ENCODE measurements at regions not wholly inside any gene's neighbourhood (a gene's known extent, or its start where the extent isn't known, plus 50 kb on each side); places are given as distances from the start of the nearest gene placed in this dataset.
"Not testable (repeated sequence)": the region's sequence is repeated elsewhere in the genome, so short reads cannot be mapped to it uniquely, and the experiment has no call there.

DNA sequence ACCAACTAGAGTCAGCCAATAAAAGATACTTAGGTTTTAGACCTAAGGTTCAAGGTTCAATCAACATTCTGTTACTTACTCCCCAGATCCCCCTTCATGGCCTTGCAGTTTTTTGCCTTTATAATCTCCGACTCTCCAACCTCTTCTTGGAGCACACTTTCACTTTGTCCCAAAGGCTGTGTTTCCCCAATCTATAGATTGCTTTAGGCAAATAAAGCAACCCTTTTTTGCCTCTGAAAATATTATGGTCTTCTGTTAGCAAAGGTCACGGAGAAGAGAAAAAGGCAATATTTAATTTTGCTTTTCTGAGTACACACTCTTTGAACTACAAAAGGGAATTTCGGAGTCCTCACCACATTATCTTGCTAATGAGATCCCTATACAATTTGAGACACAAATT lies 268.1 kb downstream of the PLOD2 start:
- no peak for DNase-seq

DNA sequence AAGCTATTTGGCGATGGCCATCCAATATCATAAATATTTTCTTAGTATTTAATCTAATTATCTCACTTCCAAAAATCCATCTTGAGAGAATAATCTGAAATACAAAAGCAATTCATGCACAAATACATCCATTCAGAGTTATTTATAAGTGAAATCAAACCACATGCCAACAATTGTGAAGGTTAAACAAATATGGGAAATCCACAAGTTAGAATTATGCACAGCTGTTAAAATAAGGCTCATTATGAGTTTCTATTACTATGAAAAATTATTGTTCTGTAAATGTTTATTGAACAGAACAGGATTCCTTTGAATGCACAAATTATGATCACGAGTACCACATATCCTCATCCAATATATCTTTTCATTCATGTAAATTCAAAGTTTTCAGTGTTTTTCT lies 267.7 kb downstream of the PLOD2 start:
- no peak for DNase-seq

DNA sequence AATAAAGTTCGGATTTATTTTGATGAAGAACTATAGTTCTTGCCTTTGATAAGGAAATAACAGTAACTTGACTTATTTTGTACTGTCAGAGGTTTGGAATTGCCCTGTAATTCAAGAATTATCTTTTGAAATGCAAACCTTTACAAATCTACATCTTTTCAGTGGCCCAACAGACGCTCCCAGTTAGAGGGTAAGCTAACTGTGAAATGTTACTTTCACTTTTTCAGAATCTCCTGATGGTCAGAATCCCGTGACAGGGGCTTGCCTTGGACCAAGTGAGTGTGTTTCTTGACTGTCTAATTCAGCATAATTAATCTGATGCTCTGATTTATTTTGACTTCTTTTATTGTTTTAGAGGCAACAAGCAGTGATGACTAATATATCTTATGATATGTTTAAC lies 262.5 kb downstream of the PLOD2 start:
- no peak for DNase-seq

DNA sequence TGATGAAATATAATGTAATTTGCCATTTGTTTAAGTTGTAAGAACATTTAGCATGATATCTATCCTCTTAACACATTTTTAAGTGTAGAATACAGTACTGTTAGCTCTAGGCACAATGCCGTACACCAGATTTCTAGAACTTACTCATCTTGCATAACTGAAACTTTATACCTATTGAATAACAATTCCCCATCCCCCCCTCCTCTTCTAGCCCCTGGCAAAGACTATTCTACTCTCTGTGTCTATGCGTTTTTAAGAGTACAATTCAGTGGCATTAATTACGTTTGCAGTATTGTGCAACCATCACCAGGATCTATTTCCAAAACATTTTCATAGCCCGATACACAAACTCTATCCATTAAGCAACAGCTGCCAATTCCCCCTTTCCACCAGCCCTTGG lies 261.7 kb downstream of the PLOD2 start:
- DNase-seq: no peak

DNA sequence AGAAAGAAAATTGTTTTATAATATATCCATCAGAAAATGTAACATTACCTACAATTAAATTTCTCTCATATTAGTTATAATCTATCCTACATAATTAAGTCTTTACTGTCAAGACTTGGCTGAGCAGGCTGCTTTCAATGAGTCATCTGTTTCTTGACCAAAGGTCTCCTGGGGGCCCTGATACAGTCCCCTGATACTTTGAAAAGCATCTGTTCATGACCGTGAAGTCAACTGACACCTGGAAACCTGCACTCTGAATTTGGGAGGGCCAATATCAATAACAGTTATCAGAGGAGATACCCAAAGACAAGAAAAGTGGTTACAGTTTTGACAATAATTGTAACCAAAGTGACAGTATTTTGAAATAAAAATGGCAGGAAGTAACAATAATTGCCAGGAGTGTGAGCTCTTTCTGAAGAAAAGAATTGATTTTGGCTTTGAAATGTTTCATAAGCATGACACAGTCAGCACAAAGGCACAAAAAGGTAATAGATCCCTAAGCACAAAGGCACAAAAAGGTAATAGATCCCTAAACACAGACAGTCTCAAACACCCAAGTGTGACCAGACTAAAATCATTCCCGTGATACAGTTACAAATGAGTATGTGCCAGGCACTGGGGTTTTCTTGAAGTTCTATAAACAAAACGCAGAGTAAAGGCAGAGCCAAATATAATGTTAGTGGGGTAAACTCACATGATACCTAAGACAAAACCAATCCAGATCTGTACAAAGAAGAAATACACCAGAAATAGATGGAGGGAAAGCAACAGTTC lies 260.7 kb downstream of the PLOD2 start:
- DNase-seq: peak in 1 of 2 experiments; percentile 26

DNA sequence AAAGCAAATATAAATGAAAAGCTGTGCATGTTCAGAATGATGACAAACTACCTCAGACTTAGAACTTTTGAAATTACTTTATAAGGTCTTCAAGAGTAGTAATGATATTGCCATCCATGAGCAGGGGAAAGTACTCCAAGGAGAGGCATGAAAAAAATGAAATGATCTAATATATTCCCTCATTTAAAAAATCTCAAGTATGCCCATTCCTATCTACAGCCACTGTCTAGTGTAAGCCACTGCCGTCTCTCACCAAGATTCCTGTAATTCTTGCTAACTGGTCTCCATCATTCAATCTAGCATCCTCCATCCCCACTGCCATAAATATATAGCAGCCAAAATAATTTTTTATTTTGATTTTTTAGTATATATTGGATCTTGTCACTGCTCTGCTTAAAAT lies 258.8 kb downstream of the PLOD2 start:
- DNase-seq: no peak

DNA sequence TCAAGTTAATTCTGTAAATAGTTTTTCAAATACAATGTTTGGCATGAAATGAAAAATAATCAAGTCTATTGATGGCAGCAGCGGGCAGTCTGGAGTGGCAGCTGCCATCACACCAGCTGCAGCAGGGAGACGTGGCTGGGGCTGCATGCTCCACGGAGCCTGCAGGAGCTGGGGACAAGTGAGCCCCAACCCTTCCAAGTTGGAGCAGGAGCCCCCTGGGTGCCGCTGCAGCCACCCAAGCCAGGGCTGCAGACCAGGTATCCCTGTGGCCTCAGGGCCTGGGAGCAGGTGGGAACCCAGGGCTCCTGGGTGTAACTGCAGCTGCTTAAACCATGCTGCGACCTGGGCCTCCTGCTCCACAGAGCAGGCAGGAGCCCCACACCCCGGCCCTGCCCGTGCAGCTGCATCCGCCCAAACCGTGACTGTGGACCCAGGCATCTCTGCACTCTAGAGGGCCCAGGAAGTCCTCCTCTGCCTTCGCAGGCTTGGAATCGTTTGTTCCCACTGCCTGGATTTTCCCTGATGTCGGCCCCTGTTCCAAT lies 257.4 kb downstream of the PLOD2 start:
- no peak for DNase-seq

DNA sequence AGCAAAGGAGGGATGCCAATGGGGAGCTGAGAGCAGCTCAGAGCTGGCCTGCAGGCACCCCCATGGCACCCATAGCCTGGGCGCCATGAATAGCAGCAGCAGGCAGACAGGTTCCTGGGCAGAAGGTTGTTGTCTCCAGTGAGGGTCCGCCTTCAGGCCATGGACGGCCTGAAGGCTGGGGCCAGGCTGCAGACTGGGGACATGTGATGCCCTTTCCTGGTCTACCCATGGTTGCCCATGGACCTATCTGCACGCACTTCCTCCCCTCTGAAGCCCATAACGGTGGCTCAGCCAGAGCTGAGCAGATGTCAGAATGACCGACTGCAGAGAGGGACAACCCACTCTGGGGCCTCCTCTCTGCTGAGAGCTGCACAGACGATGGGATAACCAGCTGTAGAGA lies 256.8 kb downstream of the PLOD2 start:
- DNase-seq: no peak

DNA sequence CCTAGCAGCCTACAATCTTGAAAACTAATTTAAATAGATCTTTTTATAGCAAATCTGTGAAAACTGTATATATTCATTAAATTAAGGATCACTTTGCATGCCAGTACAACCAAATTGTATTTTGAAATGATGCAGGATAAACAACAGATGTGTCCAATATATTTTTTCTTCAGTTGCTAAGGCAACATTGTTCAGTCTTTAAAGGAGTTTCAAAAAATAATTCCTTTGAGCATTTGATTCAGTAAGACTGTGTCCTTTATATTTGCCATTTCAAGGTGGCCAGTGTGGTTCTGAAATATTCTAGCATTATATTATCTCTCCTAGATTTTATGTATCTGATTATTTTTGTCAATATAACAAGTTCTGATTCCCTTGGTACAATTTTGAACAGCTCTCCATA lies 254.7 kb downstream of the PLOD2 start:
- no peak for DNase-seq

DNA sequence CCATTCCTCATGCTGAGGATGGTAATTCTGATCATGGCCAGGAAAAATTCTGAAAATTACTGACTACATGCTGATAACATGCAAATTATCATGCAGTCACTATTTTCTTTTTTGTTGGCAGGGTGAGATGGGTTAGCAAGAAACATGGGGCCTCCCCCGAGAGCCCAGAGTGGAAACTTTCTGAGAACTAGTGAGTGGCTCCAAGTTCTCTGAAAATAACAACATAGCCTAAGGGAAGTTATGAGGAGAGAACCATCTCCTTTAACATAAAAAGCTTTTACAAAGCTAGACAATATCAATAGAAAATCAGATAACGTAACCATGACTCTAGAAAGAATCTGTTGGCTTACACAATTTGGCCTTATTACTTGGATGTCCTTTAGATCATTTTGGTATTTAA lies 254.2 kb downstream of the PLOD2 start:
- no peak for DNase-seq

DNA sequence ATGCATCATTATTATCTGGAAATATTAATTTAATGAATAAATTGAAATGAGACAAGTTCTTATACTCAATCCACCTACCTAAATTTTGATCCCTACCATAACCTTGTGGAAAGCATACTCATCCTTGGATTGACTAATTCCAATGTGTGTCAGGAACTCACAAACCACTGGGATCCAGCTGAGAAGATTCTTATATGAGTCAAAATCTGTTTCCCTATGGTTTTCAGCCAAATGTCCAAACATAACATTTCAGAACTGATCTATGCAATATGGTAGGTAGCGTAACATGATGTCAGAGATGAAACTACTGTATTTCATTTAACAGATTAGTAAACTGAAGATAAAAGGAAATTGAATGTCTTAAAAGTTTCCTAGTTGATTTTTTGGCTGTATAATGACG lies 250.0 kb downstream of the PLOD2 start:
- DNase-seq: no peak

DNA sequence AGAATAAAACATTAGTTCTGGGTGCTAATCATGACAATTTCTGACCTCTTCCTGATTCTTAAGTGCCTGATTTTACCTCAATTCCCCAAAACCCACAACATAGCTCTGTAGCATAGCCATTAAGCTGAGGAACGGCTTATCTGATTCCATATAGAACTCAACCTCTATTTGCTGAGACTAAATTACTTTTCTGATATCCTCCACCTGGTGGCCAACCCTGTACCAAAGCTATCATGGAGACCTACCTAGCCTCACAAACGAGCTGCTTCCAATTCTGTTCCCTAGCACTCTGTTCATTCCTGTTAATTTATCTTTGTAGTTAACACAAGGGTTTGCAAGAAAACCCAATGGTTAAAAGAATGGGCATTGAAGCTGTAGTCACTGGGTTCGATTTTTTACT lies 245.2 kb downstream of the PLOD2 start:
- DNase-seq: no peak

DNA sequence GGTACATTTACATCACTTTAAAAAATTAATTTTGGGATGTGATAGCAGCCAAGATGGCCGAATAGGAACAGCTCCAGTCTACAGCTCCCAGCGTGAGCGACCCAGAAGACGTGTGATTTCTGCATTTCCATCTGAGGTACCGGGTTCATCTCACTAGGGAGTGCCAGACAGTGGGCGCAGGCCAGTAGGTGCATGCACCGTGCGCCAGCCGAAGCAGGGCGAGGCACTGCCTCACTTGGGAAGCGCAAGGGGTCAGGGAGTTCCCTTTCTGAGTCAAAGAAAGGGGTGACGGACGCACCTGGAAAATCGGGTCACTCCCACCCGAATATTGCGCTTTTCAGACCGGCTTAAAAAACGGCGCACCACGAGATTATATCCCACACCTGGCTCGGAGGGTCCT lies 233.2 kb downstream of the PLOD2 start:
- DNase-seq: not testable (repeated sequence)

DNA sequence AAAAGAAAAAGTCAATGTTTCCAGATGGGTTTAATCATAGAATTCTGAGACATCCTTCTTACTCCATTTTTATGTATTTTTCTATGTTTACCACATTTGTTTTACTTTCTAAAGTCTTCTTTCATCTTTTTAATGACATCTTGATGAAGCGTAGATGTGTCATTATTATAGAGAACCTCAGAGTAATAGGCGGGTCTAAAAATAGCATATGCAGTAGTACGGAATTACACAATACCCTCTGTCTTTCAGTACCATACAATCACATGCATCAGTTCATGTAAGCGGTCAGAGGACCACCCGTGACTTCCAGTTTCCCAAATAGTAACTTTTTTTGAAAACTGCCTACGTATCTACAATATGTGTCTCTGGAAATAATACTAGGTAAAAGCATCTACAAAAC lies 224.0 kb downstream of the PLOD2 start:
- DNase-seq: no peak

DNA sequence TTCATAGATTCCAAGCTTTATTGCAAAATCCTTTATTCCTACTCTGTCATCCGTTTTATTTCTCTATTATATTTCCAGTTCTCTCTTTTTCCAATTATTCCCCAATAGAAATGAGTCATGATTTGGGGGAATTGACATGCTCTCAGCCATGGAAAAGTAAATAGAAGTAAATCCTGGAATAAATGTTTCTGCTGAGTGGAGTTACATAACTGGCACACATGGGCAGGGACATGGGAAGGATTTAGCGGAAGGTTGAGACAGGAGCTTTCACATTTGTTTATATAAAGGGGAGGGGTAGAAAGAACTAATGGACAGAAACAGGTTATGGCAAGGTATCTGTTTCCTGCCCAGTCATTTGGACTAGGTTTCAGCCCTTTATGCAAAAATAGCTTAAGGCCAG lies 221.6 kb downstream of the PLOD2 start:
- no peak for DNase-seq

DNA sequence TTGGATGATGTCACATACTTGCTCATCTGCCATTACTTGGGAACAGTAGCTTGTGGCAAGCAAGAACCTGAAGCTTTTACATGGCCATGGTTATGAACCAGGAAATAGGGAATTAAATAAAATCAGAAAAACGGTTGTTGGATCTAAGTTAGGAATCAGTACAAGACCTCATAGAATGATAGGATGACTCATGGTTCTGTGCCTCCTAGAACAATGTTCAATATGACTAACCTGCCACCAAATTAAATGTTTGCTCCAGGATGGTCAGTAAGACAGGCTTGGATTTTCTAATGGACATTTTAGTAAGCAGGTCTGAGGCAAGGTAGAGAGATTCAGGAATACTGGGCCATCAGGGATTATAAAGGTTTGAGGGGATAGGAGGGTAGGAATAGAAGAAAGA lies 218.9 kb downstream of the PLOD2 start:
- no peak for DNase-seq

DNA sequence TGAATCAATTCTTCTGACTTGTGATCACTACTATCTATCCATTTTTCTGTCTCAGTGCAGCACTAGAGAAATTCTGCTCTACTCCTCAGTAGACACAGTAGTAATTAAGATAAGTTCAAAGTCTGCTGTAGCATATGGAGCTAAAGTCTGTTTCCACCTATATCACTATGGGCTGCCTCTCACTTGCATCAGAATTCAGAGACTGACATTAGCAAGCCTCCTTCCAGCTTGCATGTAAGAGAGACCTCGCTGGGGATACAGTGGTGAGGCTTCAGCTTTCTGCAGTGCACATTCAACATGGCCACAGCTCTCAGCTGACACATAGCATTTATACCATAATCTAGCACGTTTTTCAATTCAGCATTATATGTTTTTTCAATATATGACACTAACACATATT lies 217.0 kb downstream of the PLOD2 start:
- DNase-seq: peak in 1 of 2 experiments; percentile 29

DNA sequence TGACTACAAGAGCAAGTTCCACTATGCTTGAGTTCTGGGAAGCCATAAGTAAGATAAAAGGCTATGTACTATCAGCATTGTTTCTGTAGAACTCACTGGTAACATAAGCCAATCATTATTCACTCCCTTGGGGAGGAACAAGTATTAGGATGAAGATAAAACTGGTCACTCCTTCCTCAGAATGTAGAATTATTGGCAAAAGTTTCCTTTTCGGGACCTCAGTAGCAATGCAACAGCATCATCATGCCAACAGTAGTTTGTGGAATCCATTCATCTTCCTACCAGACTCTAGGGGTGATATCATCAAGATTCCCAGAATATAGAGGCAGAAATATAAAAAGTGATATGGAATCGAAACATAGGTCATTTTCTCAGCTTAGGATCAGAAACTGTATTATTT lies 209.5 kb downstream of the PLOD2 start:
- no peak for DNase-seq

DNA sequence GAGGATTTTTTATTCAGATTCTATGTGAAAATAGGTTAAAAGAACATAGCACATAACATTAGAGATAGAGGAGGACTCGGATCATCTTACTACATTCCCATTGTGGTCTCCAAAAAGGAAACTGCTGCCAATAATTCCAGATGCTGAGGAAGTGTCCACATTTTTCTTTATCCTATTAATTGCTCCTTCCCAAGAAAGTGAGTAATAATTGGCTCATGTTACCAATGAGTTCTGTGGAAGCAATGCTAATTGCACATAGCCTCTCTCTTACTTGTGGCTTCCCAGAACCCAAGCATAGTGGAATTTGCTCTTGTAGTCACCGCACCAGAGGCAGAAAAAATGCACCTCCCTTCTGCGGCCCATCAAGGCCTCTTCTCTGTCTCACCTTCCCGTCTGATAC lies 208.4 kb downstream of the PLOD2 start:
- no peak for DNase-seq

DNA sequence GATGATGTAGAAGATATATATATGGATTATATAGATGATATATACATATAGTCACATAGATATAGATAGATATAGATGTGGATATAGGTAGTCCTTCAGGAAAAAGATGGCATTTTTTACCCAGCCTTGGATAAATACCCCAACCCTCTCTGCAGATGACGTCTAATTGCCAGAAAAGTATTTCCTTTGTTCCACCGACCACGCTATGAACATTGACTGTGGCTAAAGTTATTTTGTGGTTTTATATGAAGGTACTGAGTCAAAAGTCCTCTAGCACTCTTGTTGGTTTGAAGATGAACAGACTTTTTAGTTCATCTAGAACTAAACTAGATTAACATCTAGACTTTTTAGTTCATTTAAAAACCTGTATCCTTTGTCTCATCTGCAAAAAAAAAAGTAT lies 207.7 kb downstream of the PLOD2 start:
- no peak for DNase-seq

DNA sequence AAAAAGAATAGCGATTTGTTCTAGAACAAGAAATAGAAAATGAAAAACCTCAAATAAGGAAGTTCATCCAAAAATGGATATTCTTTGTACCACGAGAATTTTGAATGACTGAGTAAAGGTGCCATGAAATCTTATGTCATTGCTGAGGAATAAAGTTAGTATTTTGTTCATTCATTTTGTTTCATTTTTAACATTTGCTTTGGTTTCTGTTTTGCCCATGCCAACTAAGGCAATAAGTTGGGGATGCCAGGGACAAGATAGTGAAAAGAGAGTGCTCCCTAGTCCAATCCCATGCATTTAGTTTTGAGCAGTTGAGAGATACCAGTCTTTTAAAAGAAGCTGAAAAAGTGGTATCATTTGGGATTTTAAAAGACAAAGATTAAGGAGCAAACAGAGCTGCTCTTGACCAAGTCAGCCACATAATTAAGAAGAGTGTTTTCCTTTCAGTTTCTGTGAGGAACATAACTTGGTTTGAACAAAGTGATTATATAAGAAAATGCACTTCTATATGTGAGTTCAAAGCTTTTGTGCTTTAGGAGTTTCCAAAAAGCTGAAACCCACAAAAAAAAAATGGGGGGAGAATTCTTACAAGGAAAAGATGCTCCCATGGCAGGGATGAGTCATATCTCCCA lies 201.4 kb downstream of the PLOD2 start:
- DNase-seq: no peak

DNA sequence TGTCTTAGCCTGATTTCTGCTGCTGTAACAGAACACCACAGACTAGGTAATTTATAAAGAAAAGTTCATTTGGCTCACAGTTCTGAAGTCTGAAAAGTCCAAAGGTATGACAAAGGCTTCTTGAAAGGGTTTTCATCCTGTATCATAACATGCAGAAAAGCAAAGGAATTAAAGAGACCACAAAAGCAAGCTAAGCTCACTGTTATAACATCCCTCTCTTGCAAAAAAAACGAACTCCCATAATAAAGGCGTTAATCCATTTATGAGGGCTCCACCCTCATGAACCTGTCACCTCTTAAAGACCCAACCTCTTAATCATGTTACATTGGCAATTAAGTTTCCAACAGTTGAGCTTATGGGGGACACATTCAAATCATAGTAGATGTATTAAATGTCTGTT lies 197.9 kb downstream of the PLOD2 start:
- no peak for DNase-seq

DNA sequence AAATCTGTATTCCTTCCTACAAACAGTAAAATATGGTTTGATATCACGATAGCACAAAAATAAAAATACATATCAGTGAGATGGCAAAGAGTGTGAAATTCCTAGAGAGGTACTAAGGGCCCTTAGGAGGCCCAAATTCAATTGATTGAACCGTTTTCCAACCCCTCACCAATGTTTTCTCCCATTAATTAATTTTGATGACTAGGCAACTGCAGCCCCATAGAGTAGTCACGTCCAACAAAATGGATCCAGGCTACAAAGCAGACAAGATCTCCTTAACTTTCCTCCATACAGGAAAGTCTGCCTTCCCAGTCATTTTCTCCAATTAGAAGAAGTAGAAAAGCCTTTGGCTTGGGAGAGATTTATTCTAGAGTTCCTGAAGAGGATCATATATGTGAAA lies 193.9 kb downstream of the PLOD2 start:
- DNase-seq: no peak

DNA sequence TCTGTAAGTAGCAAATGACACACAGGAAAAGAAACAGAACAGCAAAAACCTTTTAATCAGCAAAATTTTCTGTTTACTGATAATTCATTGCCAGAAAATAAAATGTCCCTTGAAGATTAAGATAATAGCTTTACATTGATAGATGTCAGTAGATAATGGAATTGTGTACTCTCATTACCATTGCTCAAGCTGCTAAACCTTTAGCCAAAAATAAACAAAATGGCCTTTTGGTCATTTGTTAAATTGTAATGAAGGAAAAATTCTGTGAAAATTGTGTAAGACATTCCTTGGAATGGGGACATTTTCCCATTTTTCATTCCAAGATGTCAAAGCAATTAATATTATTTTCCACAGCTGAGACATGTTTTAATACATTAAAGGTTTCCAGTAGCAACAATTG lies 189.8 kb downstream of the PLOD2 start:
- DNase-seq: no peak

DNA sequence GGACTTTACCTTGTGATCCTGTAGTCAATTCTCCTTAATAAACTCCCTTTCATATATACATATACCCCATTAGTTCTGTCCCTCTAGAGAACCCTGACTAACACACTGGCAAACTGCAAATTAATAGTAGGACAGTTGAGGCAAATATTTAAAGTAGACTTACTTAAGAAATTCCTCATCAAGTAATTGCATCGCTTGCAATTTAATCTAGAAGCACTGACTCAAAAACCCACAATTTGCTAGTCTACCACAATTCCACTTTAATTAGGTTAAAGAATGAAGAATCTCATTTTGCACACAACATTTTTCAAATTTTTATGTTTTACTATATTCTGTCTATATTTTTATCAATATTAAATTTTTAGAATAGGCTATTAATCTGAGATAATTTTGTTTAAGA lies 188.1 kb downstream of the PLOD2 start:
- DNase-seq: no peak
